ENCODE measurements at regions not wholly inside any gene's neighbourhood (a gene's known extent, or its start where the extent isn't known, plus 50 kb on each side); places are given as distances from the start of the nearest gene placed in this dataset.

- Histone ChIP-seq H3K36me3 (ENCODE audit: control insufficient read depth in 2 of 2, extremely low read depth in 1 of 2, insufficient read depth in 2 of 2, low read length in 2 of 2) (no peaks in the 10 kb centered on the region), H4K20me1 (ENCODE audit: control insufficient read depth, extremely low read depth, insufficient read depth, low read length) (no peaks in the 10 kb centered on the region), H3K4me3 (ENCODE audit: control insufficient read depth in 2 of 3, extremely low read depth in 1 of 3, insufficient read depth in 2 of 3, low read depth in 1 of 3, low read length in 3 of 3) (no peak overlapping the region), H3K27ac (ENCODE audit: control insufficient read depth, insufficient read depth, low read length) (no peak overlapping the region), H3K9me3 (ENCODE audit: control insufficient read depth, low read depth, low read length) (no peaks in the 10 kb centered on the region), H2AFZ (ENCODE audit: control insufficient read depth, low read length) (no peak overlapping the region), H3K79me2 (ENCODE audit: control insufficient read depth, insufficient read depth, low read length) (no peaks in the 10 kb centered on the region), H3K4me1 (ENCODE audit: control insufficient read depth, extremely low read depth, insufficient read depth, low read length) (no peaks in the 10 kb centered on the region), H3K4me2 (ENCODE audit: control insufficient read depth, extremely low read depth, insufficient read depth, low read depth, low read length) (no peak overlapping the region), H3K9me1 (ENCODE audit: control insufficient read depth, extremely low read depth, insufficient read depth, low read length) (no peaks in the 10 kb centered on the region), H3K9ac (ENCODE audit: control insufficient read depth, extremely low read depth, insufficient read depth, low read length) (no peak overlapping the region), H3K27me3 (ENCODE audit: control insufficient read depth, extremely low read depth, insufficient read depth, low read length) (no peaks in the 10 kb centered on the region)
- DNase-seq (ENCODE audit: low read depth, low spot score): no peak
- no peak for TF ChIP-seq EZH2 (IDR thresholded peaks at IDR 0.05; ENCODE audit: low read length)
- TF ChIP-seq, protein P1, sequence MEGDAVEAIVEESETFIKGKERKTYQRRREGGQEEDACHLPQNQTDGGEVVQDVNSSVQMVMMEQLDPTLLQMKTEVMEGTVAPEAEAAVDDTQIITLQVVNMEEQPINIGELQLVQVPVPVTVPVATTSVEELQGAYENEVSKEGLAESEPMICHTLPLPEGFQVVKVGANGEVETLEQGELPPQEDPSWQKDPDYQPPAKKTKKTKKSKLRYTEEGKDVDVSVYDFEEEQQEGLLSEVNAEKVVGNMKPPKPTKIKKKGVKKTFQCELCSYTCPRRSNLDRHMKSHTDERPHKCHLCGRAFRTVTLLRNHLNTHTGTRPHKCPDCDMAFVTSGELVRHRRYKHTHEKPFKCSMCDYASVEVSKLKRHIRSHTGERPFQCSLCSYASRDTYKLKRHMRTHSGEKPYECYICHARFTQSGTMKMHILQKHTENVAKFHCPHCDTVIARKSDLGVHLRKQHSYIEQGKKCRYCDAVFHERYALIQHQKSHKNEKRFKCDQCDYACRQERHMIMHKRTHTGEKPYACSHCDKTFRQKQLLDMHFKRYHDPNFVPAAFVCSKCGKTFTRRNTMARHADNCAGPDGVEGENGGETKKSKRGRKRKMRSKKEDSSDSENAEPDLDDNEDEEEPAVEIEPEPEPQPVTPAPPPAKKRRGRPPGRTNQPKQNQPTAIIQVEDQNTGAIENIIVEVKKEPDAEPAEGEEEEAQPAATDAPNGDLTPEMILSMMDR (optimal IDR thresholded peaks at IDR 0.05 in 1 of 3, IDR thresholded peaks at IDR 0.05 in 1 of 3, conservative IDR thresholded peaks at IDR 0.05 in 1 of 3; ENCODE audit: extremely low read depth in 1 of 3, insufficient read depth in 2 of 3, low read length in 3 of 3): no peak
- FAIRE-seq: no peak
- dilution Hi-C loops (cut with MboI; ENCODE audit: extremely low pct_ligation_motif_present, low sequenced_read_pairs): no loop called here
Observed at GRCh38 chr2:18242716-18243115, 317.7 kb downstream of the RDH14 start.

GRCh38 chr2:18238209-18238608, 322.2 kb downstream of the RDH14 start:
- DNase-seq (ENCODE audit: low read depth, low spot score) (no peak), FAIRE-seq (no peak)
- Histone ChIP-seq H2AFZ (ENCODE audit: control insufficient read depth, low read length) (no peak overlapping the region), H3K4me1 (ENCODE audit: control insufficient read depth, extremely low read depth, insufficient read depth, low read length) (no peaks in the 10 kb centered on the region), H3K27ac (ENCODE audit: control insufficient read depth, insufficient read depth, low read length) (no peak overlapping the region), H3K9ac (ENCODE audit: control insufficient read depth, extremely low read depth, insufficient read depth, low read length) (no peak overlapping the region), H3K9me3 (ENCODE audit: control insufficient read depth, low read depth, low read length) (no peaks in the 10 kb centered on the region), H3K4me3 (ENCODE audit: control insufficient read depth in 2 of 3, extremely low read depth in 1 of 3, insufficient read depth in 2 of 3, low read depth in 1 of 3, low read length in 3 of 3) (no peak overlapping the region), H3K79me2 (ENCODE audit: control insufficient read depth, insufficient read depth, low read length) (no peaks in the 10 kb centered on the region), H3K27me3 (ENCODE audit: control insufficient read depth, extremely low read depth, insufficient read depth, low read length) (no peaks in the 10 kb centered on the region), H3K36me3 (ENCODE audit: control insufficient read depth in 2 of 2, extremely low read depth in 1 of 2, insufficient read depth in 2 of 2, low read length in 2 of 2) (no peaks in the 10 kb centered on the region), H3K4me2 (ENCODE audit: control insufficient read depth, extremely low read depth, insufficient read depth, low read depth, low read length) (no peak overlapping the region), H4K20me1 (ENCODE audit: control insufficient read depth, extremely low read depth, insufficient read depth, low read length) (no peaks in the 10 kb centered on the region), H3K9me1 (ENCODE audit: control insufficient read depth, extremely low read depth, insufficient read depth, low read length) (no peaks in the 10 kb centered on the region)
- TF ChIP-seq EZH2 (IDR thresholded peaks at IDR 0.05; ENCODE audit: low read length): no peak
- TF ChIP-seq, protein P1 (optimal IDR thresholded peaks at IDR 0.05 in 1 of 3, IDR thresholded peaks at IDR 0.05 in 1 of 3, conservative IDR thresholded peaks at IDR 0.05 in 1 of 3; ENCODE audit: extremely low read depth in 1 of 3, insufficient read depth in 2 of 3, low read length in 3 of 3): no peak
- dilution Hi-C loops (cut with MboI; ENCODE audit: extremely low pct_ligation_motif_present, low sequenced_read_pairs): no loop called here

Measured in keratinocyte (primary cell).